Fibroblast of villous mesenchyme (primary cell): ENCODE measurements at regions not wholly inside any gene's neighbourhood (a gene's known extent, or its start where the extent isn't known, plus 50 kb on each side); places are given as distances from the start of the nearest gene placed in this dataset.

Source experiments
- DNase-seq: peaks from one replicate; pipeline ENCODE4 v3.0.0-alpha.2; 2010; ENCODE audit warnings: low read depth
- H3K4me3 ChIP-seq: 2 replicates; pipeline ENCODE4 v1.5.1; 2011; ENCODE audit warnings: low read depth, mild to moderate bottlenecking, low read length
- CTCF ChIP-seq: IDR thresholded peaks from 2 replicates; pipeline ENCODE4 v1.5.1; 2012; ENCODE audit warnings: low read depth, mild to moderate bottlenecking, low read length; ENCODE audit not compliant: insufficient read depth

GRCh38 chr16:77488652-77489051 is 53.8 kb upstream of the ADAMTS18 start:
- H3K4me3 ChIP-seq = no peak overlapping the region
- TF ChIP-seq CTCF = no peak
- no peak for DNase-seq

- no peak for DNase-seq
- TF ChIP-seq CTCF = no peak
- H3K4me3 ChIP-seq = no peak overlapping the region
These were observed 56.3 kb upstream of the ADAMTS18 start for GRCh38 chr16:77491091-77491490.

GRCh38 chr16:77496934-77497333 is 62.1 kb upstream of the ADAMTS18 start:
- no peak for TF ChIP-seq CTCF
- H3K4me3 ChIP-seq = no peak overlapping the region
- DNase-seq = no peak

GRCh38 chr16:77499373-77500285 is 64.8 kb upstream of the ADAMTS18 start:
- peak; percentile 27 for DNase-seq
- TF ChIP-seq CTCF = no peak
- no peak overlapping the region for H3K4me3 ChIP-seq

- no peak for TF ChIP-seq CTCF
- DNase-seq = no peak
- H3K4me3 ChIP-seq = no peak overlapping the region
These were observed 65.4 kb upstream of the ADAMTS18 start for GRCh38 chr16:77500286-77500598.

GRCh38 chr16:77500934-77501664 is 66.3 kb upstream of the ADAMTS18 start:
- no peak for TF ChIP-seq CTCF
- H3K4me3 ChIP-seq = no peak overlapping the region
- DNase-seq = no peak
